Cardiac septum (tissue), 1 donor: ENCODE measurements at regions not wholly inside any gene's neighbourhood (a gene's known extent, or its start where the extent isn't known, plus 50 kb on each side); places are given as distances from the start of the nearest gene placed in this dataset.

Experiments
- DNase-seq: peaks from one replicate; pipeline ENCODE4 v3.0.0-alpha.2; 2020; ENCODE audit warnings: low spot score
- intact Hi-C: fragments of 100-400 bp; cut with DNase I; formaldehyde crosslinking; loops from one replicate; pipeline ENCODE4 v1.14.0; 2022
- donor health status: DM: no; HTN: no; CAD: no.

DNA sequence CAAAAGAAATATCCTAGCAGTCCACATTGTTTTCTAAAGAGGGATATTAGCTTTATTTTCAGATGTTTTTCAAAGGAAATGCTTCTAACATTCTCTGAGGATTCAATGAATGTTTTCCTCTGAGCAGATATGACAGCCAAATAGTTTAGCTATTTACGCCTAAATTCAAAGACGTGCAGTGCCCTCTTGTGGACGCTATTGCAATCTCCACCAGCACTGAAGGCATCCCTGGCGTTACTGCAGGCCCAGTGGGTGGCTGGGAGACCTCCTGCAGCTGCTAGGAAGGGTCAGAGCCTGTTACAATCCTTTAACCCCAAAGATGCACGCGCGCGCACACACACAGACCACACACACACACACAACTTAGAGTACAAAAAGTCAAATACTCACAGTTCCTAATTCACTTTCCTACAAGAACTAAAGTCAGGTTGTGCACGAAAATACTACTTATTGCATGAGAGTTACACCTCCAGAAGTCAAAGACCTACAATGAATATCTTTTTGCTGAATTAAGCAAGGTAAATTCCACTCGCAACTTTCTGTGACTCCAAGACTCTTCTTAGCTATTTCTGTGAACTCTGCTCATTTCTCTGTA, 589.3 kb upstream of the TMEM132C start:
- DNase-seq: no peak
- intact Hi-C loops: no loop called here

- no peak for DNase-seq
- intact Hi-C loops: no loop called here
Observed at GRCh38 chr12:127678945-127679344, 588.0 kb upstream of the TMEM132C start.

- intact Hi-C loops: no loop called here
Observed at GRCh38 chr12:127680516-127680915, 586.5 kb upstream of the TMEM132C start.

GRCh38 chr12:127681151-127681754, 585.7 kb upstream of the TMEM132C start:
- intact Hi-C loops: no loop called here
- no peak for DNase-seq

More at GRCh38 chr12:127680516-127680915, 586.5 kb upstream of the TMEM132C start:
- DNase-seq: no peak

DNA sequence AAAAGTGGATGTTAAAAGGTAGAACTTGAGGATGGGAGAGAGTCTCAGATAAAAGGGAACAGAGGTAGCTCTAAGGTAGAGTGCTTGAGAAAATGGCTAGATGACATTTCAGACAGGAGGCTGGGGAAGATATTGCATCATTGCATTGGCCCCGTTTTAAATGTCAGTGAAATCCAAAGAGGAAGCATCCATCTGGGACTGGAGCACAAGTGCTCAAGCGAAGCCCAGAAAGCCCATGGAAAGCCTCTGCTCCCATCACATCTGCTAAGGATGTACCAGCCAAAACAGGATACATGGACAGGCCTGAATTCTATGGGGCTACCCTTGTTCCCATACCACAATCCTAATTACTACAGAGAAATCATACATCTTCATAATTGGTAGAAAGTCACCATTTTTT, 581.5 kb upstream of the TMEM132C start:
- intact Hi-C loops: no loop called here

GRCh38 chr12:127685931-127686330, 581.0 kb upstream of the TMEM132C start:
- DNase-seq: no peak
- intact Hi-C loops: no loop called here

More for the DNA sequence above, 581.5 kb upstream of the TMEM132C start:
- DNase-seq: no peak

DNA sequence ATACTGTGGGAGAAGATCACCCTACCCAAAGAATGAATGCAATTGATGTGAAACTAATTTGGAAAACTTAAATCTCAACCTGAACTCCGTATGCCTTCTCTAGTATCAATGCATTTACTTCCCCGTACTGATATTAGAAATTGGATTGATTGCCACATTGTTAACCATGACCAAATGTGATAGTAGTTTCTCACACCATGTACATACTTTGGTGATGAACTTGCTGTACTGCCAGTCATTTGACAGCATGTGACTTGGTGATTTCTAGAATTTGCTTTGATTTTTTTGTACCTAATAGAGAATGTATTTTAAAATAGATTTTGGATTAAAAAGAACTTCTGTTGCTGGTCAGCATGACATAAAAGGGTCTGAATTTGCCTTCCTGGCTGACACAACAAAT, 579.8 kb upstream of the TMEM132C start:
- DNase-seq: no peak
- intact Hi-C loops: no loop called here

- DNase-seq: no peak
- intact Hi-C loops: no loop called here
Observed at GRCh38 chr12:127688906-127689428, 578.0 kb upstream of the TMEM132C start.

DNA sequence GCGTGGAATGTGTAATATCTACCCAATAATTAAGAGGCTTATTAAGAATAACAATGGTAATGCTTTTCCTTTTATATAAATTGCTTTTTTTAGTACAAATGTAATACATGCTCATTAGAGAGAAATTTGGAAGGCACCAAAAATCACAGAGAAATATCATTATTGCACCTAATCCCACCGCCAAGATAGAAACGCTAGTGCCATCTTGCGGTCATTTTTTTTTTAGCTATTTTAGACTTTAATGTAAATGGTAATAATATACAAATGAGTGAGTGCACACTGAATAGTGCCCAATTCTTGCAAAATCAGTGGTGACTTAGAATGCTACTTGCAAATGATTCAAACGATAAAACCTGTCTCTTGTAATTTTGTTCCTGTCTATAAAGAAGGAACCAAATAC, 576.8 kb upstream of the TMEM132C start:
- intact Hi-C loops: no loop called here
- no peak for DNase-seq

DNA sequence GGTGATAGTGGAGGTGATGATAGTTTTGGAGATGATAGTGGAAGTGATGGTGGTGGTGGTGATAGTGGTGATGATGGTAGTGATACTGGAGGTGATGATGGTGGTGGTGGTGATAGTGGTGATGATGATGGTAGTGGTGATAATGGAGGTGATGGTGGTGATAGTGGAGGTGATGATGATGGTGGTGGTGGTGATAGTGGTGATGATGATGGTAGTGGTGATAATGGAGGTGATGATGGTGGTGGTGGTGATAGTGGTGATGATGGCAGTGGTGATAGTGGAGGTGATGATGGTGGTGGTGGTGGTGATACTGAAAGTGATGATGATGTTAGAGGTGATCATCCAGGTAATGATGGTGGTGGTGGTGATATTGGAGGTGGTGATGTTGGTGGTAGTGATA, 570.0 kb upstream of the TMEM132C start:
- no peak for DNase-seq
- intact Hi-C loops: no loop called here

- no peak for DNase-seq
- intact Hi-C loops: no loop called here
Observed at GRCh38 chr12:127703026-127703425, 563.9 kb upstream of the TMEM132C start.

DNA sequence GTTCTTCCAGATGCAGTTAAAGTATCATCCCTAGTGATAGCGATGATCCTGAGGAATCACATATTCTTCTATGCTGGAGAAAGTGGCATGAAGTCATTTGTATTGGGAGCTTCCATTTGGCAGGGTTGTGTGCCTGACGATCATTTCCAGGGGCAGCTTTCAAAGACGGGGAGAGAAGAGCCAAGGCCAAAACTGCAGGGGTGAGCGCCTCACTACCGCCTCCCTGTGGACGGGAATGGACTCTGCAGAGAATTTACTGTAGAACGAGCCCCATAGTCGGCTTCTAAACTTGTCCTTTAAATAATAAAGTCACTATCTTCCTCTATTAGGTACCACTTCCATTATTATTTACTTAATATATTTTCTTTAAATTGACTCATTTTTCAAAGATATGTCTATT, 555.9 kb upstream of the TMEM132C start:
- DNase-seq: no peak
- intact Hi-C loops: no loop called here

GRCh38 chr12:127712561-127712960, 554.4 kb upstream of the TMEM132C start:
- intact Hi-C loops: no loop called here
- DNase-seq: no peak

DNA sequence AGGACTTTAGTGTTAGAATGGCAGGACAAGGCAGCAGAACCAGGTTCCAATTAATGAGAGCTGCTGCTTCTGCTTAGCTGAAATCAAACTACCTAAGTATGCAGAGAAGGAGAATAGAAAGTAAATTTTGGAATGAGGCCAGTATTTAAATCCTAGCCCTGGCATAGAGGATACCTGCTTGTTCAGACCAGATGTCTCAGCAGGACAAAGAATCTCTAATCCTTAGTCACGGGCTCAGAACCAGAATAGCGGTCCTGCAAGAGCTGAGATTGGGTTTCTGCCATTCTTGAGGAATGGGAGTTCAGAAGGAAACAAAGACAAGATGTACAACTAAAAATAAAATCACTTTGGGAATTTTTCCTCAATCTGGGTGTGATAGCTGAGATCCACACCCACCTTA, 550.8 kb upstream of the TMEM132C start:
- no peak for DNase-seq
- intact Hi-C loops: no loop called here

DNA sequence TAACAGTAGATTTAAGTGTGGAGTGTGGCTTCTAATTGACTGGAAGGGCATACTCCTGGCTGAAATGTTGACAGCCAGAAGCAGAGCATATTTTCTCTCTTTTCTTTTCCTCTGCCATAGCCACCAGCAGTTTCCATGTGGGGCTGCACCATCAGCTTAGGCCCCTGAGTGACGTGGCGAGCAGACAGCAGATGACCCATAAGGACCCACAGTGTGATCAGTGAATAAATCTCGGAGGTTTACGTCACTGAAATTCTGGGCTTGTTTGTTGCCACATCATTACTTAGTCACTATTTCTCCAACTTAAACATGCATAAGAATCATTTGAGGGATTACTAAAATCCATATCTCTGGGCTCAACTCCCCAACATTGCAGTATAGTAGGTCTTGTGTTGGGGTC, 549.7 kb upstream of the TMEM132C start:
- no peak for DNase-seq
- intact Hi-C loops: no loop called here

DNA sequence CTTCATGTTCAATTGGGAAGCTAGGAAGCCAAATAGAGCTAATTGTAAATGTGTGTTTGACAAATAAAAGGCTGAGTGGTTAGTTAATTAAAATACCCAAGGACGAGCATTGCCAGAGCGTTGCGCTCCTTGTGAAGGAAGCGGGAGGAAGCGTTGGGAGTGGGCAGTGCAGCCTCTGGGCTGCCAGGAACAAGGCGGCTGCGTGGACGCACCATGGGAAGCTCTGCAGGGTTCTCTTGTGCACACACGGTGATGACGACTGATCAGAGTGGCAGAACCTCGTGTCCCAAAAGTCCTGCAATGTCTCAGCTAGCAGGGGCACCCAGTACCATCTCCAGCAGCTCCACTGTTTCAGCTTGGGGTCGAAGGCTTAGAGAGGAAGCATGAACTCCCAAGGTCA, 546.6 kb upstream of the TMEM132C start:
- intact Hi-C loops: no loop called here
- no peak for DNase-seq

- no peak for DNase-seq
- intact Hi-C loops: no loop called here
Observed at GRCh38 chr12:127722611-127723010, 544.4 kb upstream of the TMEM132C start.

DNA sequence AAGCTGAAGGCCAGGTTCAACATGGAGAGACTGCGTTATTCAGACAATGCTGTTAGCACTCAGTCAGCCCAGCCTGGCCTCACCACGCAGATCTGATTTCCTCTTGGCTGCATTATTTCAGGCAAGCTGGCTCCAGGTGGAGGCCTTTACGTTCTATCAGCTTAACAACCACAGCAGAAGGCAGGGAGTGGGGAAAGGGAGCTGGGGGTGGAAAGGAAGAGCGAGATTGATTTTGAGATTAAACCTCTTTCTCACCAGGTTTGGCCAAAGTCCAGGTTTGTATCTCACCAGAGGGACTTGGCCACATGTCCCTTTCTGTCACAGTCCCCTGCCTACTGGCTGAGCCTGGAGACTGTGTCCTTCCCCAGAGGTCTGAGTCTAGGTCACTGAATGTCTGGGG, 543.7 kb upstream of the TMEM132C start:
- intact Hi-C loops: no loop called here
- DNase-seq: no peak

DNA sequence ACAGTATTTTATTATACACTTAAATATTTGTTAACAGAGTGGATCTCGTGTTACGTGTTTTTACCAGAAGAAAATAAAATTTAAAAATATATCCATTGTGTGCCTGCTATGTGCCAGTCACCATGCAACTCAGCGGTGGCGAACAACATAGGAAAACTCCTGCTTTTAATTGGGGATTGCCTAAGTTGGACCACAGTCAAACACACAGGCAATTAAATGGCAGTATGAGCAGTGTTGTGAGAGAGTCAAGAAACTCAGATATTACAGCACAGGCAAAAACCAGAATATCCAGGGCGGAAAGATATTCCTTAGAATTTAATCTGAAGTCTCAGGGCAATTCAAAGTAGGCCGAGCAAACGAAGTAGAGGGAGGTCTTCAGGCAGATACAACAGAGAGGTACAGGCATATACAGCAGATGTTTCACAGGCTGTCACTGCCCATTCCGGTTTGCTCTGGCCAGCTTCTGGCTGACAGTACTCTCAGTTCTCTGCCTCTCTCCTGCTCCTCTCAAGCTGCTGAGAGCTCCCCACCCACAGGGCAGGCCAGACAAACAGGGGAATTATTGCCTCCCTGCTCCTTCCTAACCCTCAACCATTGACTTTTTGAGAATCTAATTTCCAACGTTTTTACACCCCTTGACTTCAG, 540.2 kb upstream of the TMEM132C start:
- no peak for DNase-seq
- intact Hi-C loops: no loop called here

DNA sequence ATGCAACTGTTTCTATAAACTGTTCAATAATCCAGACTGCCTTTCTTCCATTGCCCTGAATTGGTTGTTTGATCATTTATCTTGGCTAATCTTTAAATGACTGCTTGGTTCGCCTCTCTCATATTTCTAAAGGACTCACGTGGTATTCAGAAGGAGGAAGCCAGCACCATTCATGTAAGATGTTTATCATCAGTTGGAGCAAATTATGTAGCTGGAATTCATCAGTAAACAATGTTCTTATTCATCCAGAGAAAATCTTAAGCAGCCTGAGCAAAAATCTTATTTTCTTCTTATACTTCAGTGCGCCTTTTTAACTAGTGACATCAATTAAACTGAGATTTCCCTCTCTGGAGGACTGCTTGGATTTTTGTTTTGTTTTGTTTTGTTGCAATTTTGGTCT, 538.7 kb upstream of the TMEM132C start:
- no peak for DNase-seq

GRCh38 chr12:127728729-127729128, 538.2 kb upstream of the TMEM132C start:
- intact Hi-C loops: no loop called here

More for the DNA sequence above, 538.7 kb upstream of the TMEM132C start:
- intact Hi-C loops: no loop called here

More at GRCh38 chr12:127728729-127729128, 538.2 kb upstream of the TMEM132C start:
- no peak for DNase-seq
